OCI-LY7 (cell line): ENCODE measurements at regions not wholly inside any gene's neighbourhood (a gene's known extent, or its start where the extent isn't known, plus 50 kb on each side); places are given as distances from the start of the nearest gene placed in this dataset.

ENCODE experiments used
- BruUV-seq: library from RNA; stranded (reverse); fragments of 400-500 nt; replicated peaks from 2 replicates; lab custom pipeline; 2021; lab: Mats Ljungman, UMichigan
- CTCF ChIA-PET: fragments of 300-600 bp; sonication (Branson Sonifier 250); formaldehyde crosslinking; loops from one replicate; lab custom pipeline; 2022; ENCODE audit warnings: antibody characterized with exemption; ENCODE audit not compliant: unreplicated experiment; lab: Charles Lee
- POLR2A ChIA-PET: fragments of 300-600 bp; sonication (Branson Sonifier 250); formaldehyde crosslinking; loops from one replicate; lab custom pipeline; 2022; ENCODE audit warnings: antibody characterized with exemption; lab: Charles Lee
- DNase-seq: peaks from one replicate; pipeline ENCODE4 v3.0.0-alpha.2; 2015; ENCODE audit warnings: low spot score
- H2AFZ ChIP-seq: fragments of 200-600 bp; sonication (generic), shearing (Covaris generic); 2 replicates; pipeline ENCODE4 v1.6.1; 2014; ENCODE audit warnings: mild to moderate bottlenecking, antibody characterized with exemption, low read length, moderate library complexity
- H3K27ac ChIP-seq: fragments of 200-600 bp; sonication (generic); 2 replicates; pipeline ENCODE4 v1.5.1; 2014; ENCODE audit warnings: mixed run types, low read depth, mild to moderate bottlenecking, moderate library complexity, low read length, inconsistent platforms; ENCODE audit not compliant: poor library complexity, severe bottlenecking
- H3K36me3 ChIP-seq: fragments of 200-600 bp; sonication (generic); 2 replicates; pipeline ENCODE4 v1.6.1; 2014; ENCODE audit warnings: mild to moderate bottlenecking, antibody characterized with exemption, low read length, moderate library complexity, mixed read lengths; ENCODE audit not compliant: insufficient read depth
- H3K4me1 ChIP-seq: fragments of 200-600 bp; sonication (generic); 2 replicates; pipeline ENCODE4 v1.5.1; 2014; ENCODE audit warnings: mild to moderate bottlenecking, low read length; ENCODE audit not compliant: insufficient read depth, poor library complexity, severe bottlenecking
- H3K4me2 ChIP-seq: fragments of 200-600 bp; sonication (generic); 2 replicates; pipeline ENCODE4 v1.6.1; 2014; ENCODE audit warnings: mild to moderate bottlenecking, low read length
- H3K4me3 ChIP-seq: fragments of 200-600 bp; sonication (generic); 2 replicates; pipeline ENCODE4 v1.5.1; 2014; ENCODE audit warnings: mild to moderate bottlenecking, low read depth, low read length; ENCODE audit not compliant: poor library complexity, severe bottlenecking
- H3K79me2 ChIP-seq: fragments of 200-600 bp; sonication (generic); 2 replicates; pipeline ENCODE4 v1.6.1; 2016; ENCODE audit warnings: low read depth, mild to moderate bottlenecking, low read length, moderate library complexity, mixed read lengths; ENCODE audit not compliant: insufficient read depth
- H3K9me2 ChIP-seq: fragments of 200-600 bp; sonication (generic); 2 replicates; pipeline ENCODE4 v1.6.1; 2016; ENCODE audit warnings: mild to moderate bottlenecking, low read length, mixed read lengths; ENCODE audit not compliant: insufficient read depth
- H3K9me3 ChIP-seq: fragments of 200-600 bp; sonication (generic); 2 replicates; pipeline ENCODE4 v1.6.1; 2014; ENCODE audit warnings: mild to moderate bottlenecking, mixed run types, low read length, mixed read lengths
- H4K20me1 ChIP-seq: fragments of 200-600 bp; sonication (generic); 2 replicates; pipeline ENCODE4 v1.6.1; 2014; ENCODE audit warnings: mild to moderate bottlenecking, antibody characterized with exemption, low read length, moderate library complexity, mixed read lengths; ENCODE audit not compliant: insufficient read depth
- CTCF ChIP-seq: fragments of 200-600 bp; sonication (generic); conservative IDR thresholded peaks from 2 replicates; pipeline ENCODE4 v1.5.1; 2014; ENCODE audit warnings: mild to moderate bottlenecking, antibody characterized with exemption, low read length, moderate library complexity, mixed read lengths
- EZH2phosphoT487 ChIP-seq: fragments of 200-600 bp; sonication (generic); IDR thresholded peaks from 2 replicates; pipeline ENCODE4 v1.6.1; 2018; ENCODE audit warnings: low read depth, borderline replicate concordance, mild to moderate bottlenecking, mixed run types, antibody characterized with exemption, low read length, moderate library complexity, mixed read lengths
- intact Hi-C: fragments of 100-400 bp; cut with micrococcal nuclease; formaldehyde crosslinking; loops from one replicate; pipeline ENCODE4 v1.10.0; 2022; ENCODE audit not compliant: unreplicated experiment

GRCh38 chr1:5752746-5753548, 239.3 kb downstream of the NPHP4 start:
- H3K9me2 ChIP-seq: no peaks in the 10 kb centered on the region
- no peaks in the 10 kb centered on the region for H3K4me1 ChIP-seq
- H3K79me2 ChIP-seq: no peaks in the 10 kb centered on the region
- ChIA-PET CTCF (no interaction called here), POLR2A (no interaction called here)
- intact Hi-C loops: no loop called here
- no peak overlapping the region for H3K4me2 ChIP-seq
- H3K9me3 ChIP-seq: no peaks in the 10 kb centered on the region
- no TSS peak for BruUV-seq
- H3K4me3 ChIP-seq: no peak overlapping the region
- H4K20me1 ChIP-seq: no peaks in the 10 kb centered on the region
- H2AFZ ChIP-seq: no peak overlapping the region
- H3K27ac ChIP-seq: no peak overlapping the region
- no peaks in the 10 kb centered on the region for H3K36me3 ChIP-seq
- TF ChIP-seq CTCF (no peak), EZH2phosphoT487 (no peak)
- no peak for DNase-seq

GRCh38 chr1:5751833-5752745, 240.1 kb downstream of the NPHP4 start:
- no TSS peak for BruUV-seq
- H3K36me3 ChIP-seq: no peaks in the 10 kb centered on the region
- H3K4me2 ChIP-seq: no peak overlapping the region
- no peaks in the 10 kb centered on the region for H3K9me3 ChIP-seq
- H3K27ac ChIP-seq: no peak overlapping the region
- no peak; the same call in 1 of the 2 replicates for TF ChIP-seq CTCF
- no peak for TF ChIP-seq EZH2phosphoT487
- no peaks in the 10 kb centered on the region for H3K79me2 ChIP-seq
- H3K9me2 ChIP-seq: no peaks in the 10 kb centered on the region
- intact Hi-C loops: no loop called here
- no peaks in the 10 kb centered on the region for H4K20me1 ChIP-seq
- H3K4me1 ChIP-seq: no peaks in the 10 kb centered on the region
- no peak overlapping the region for H3K4me3 ChIP-seq
- DNase-seq: no peak
- CTCF ChIA-PET: no interaction called here
- POLR2A ChIA-PET: no interaction called here
- H2AFZ ChIP-seq: no peak overlapping the region
